Stimulated activated memory B cell treated with anti-CD40 and anti-IgM and Interleukin-4, amounts not matched to agents 10 μg/mL and 1 μg/mL and 100 μg/mL, for 72 hours (primary cell): ENCODE measurements at regions not wholly inside any gene's neighbourhood (a gene's known extent, or its start where the extent isn't known, plus 50 kb on each side); places are given as distances from the start of the nearest gene placed in this dataset.
"Not testable (repeated sequence)": the region's sequence is repeated elsewhere in the genome, so short reads cannot be mapped to it uniquely, and the experiment has no call there.

Experiments
- ATAC-seq: fragments of 150-1000 bp; cut with Tn5 transposase; 2 replicates; pipeline ENCODE4 v1.10.0; 2021
- H3K27ac Mint-ChIP-seq: one replicate; pipeline ENCODE4 v1.8.0; 2022; ENCODE audit warnings: mild to moderate bottlenecking, mixed read lengths
- H3K27me3 Mint-ChIP-seq: one replicate; pipeline ENCODE4 v1.8.0; 2022; ENCODE audit warnings: mixed read lengths
- H3K36me3 Mint-ChIP-seq: one replicate; pipeline ENCODE4 v1.8.0; 2022; ENCODE audit warnings: mixed read lengths
- H3K4me1 Mint-ChIP-seq: one replicate; pipeline ENCODE4 v1.8.0; 2022; ENCODE audit warnings: mixed read lengths
- H3K4me3 Mint-ChIP-seq: one replicate; pipeline ENCODE4 v1.8.0; 2022; ENCODE audit warnings: mild to moderate bottlenecking, moderate library complexity, mixed read lengths
- H3K9me3 Mint-ChIP-seq: one replicate; pipeline ENCODE4 v1.8.0; 2022; ENCODE audit warnings: mixed read lengths

DNA sequence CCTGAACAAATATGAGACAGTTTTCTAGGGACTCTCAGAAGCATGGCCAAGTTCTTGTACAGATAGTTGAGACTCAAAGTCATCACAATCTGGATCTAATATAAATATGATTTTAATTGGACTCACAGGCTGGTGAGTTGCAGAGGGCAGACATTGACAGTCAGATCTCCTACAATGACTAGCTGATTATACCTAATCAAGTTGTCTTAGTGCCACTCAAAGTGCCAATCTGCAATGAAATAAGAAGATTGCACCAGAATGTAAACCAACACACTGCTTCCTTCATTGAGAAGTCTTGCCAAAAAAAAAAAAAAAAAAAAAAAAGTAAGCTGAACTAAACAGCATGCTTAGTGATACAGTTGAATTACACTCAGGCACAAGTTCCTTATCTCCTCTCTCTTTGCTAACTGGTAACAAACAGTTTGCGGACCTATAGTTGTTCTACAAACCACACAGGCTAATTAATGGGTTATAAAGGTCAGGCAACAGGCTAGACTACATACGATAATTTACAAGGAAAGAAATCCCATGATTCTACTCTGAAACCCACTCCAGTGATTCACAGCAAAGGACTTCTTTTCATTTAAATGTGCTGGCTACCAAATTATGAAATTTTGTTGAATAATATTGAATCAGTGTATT, 107.3 kb upstream of the NIPBL start:
- Mint-ChIP-seq H3K9me3 (peaks cover 3% of the 10 kb centered on the region), H3K4me3 (no peak overlapping the region), H3K27ac (no peak overlapping the region), H3K27me3 (peaks cover 14% of the 10 kb centered on the region), H3K4me1 (no peaks in the 10 kb centered on the region), H3K36me3 (no peaks in the 10 kb centered on the region)
- ATAC-seq = no peak

DNA sequence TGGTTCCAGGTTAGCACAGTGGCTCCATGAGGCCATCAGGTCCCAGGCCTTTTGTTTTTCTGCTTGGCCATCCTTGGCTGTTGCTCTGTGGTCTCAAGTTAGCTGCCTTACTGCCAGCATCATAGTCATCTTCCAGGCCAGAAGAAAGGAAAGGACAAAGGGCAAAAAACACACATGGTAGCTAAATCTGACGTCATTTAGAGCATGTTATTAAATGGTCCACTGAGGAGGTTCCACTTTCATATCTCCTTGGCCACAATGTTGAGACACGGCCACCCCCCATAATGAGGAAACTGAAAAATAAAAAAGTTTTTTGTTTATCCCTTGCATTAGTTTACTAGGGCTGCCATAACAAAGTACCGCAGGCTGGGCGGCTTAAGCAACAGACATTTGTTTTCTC, 106.4 kb upstream of the NIPBL start:
- H3K36me3 Mint-ChIP-seq = no peaks in the 10 kb centered on the region
- peaks cover 14% of the 10 kb centered on the region for H3K27me3 Mint-ChIP-seq
- H3K9me3 Mint-ChIP-seq = peaks cover 3% of the 10 kb centered on the region
- no peak overlapping the region for H3K4me3 Mint-ChIP-seq
- no peaks in the 10 kb centered on the region for H3K4me1 Mint-ChIP-seq
- H3K27ac Mint-ChIP-seq = no peak overlapping the region
- ATAC-seq = no peak

GRCh38 chr5:36772276-36773140, 104.1 kb upstream of the NIPBL start:
- Mint-ChIP-seq H3K36me3 (no peaks in the 10 kb centered on the region), H3K4me1 (no peaks in the 10 kb centered on the region), H3K9me3 (no peaks in the 10 kb centered on the region), H3K27me3 (no peaks in the 10 kb centered on the region), H3K4me3 (no peak overlapping the region), H3K27ac (no peak overlapping the region)
- no peak for ATAC-seq

- Mint-ChIP-seq H3K27me3 (peaks cover 14% of the 10 kb centered on the region), H3K27ac (no peak overlapping the region), H3K9me3 (peaks cover 3% of the 10 kb centered on the region), H3K36me3 (no peaks in the 10 kb centered on the region), H3K4me3 (no peak overlapping the region), H3K4me1 (no peaks in the 10 kb centered on the region)
- no peak for ATAC-seq
Measured at GRCh38 chr5:36777105-36777757, 99.3 kb upstream of the NIPBL start.

GRCh38 chr5:36778336-36778735, 98.2 kb upstream of the NIPBL start:
- H3K27me3 Mint-ChIP-seq = peaks cover 14% of the 10 kb centered on the region

GRCh38 chr5:36782612-36783011, 94.0 kb upstream of the NIPBL start:
- H3K36me3 Mint-ChIP-seq, H3K9me3 Mint-ChIP-seq, ATAC-seq, H3K27ac Mint-ChIP-seq, H3K4me1 Mint-ChIP-seq, H3K4me3 Mint-ChIP-seq: not testable (repeated sequence)
- H3K27me3 Mint-ChIP-seq = peaks cover 14% of the 10 kb centered on the region

More at GRCh38 chr5:36778336-36778735, 98.2 kb upstream of the NIPBL start:
- no peak overlapping the region for H3K27ac Mint-ChIP-seq
- H3K4me1 Mint-ChIP-seq = no peaks in the 10 kb centered on the region
- peaks cover 3% of the 10 kb centered on the region for H3K9me3 Mint-ChIP-seq
- no peak for ATAC-seq
- H3K4me3 Mint-ChIP-seq = no peak overlapping the region
- no peaks in the 10 kb centered on the region for H3K36me3 Mint-ChIP-seq

DNA sequence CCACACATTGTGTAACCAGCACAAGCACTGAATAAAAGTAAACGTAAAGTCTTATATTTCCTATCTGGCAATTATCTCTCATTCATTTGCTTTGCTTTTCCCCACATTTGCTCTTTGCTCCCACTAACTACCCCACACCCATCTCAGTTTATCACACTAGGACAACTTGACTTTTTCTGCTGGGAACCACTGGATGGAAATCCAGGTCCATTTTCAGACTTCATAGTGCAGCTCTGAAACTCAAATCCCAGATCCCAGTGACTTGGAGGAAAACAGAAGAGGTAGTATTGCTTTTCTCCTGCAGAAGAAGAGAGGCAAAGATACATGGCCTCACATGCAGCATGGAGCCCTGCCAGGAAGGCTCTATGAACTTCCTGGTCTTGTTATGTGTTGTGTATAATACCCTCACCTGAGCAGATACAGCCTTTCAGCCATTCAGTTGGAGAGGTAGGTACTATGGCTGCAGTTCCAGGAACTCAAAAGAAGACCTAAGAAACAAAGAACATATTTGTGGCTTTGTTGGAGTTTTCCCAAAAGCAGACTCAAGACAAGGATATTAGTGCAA, 90.0 kb upstream of the NIPBL start:
- no peaks in the 10 kb centered on the region for H3K36me3 Mint-ChIP-seq
- H3K4me1 Mint-ChIP-seq = no peaks in the 10 kb centered on the region
- no peaks in the 10 kb centered on the region for H3K27me3 Mint-ChIP-seq
- H3K9me3 Mint-ChIP-seq = no peaks in the 10 kb centered on the region
- no peak for ATAC-seq
- H3K27ac Mint-ChIP-seq = no peak overlapping the region
- H3K4me3 Mint-ChIP-seq = no peak overlapping the region

- H3K4me3 Mint-ChIP-seq = no peak overlapping the region
- no peak overlapping the region for H3K27ac Mint-ChIP-seq
- no peaks in the 10 kb centered on the region for H3K9me3 Mint-ChIP-seq
- no peak for ATAC-seq
- no peaks in the 10 kb centered on the region for H3K36me3 Mint-ChIP-seq
- no peaks in the 10 kb centered on the region for H3K4me1 Mint-ChIP-seq
- no peaks in the 10 kb centered on the region for H3K27me3 Mint-ChIP-seq
Measured at GRCh38 chr5:36787365-36788093, 89.0 kb upstream of the NIPBL start.

DNA sequence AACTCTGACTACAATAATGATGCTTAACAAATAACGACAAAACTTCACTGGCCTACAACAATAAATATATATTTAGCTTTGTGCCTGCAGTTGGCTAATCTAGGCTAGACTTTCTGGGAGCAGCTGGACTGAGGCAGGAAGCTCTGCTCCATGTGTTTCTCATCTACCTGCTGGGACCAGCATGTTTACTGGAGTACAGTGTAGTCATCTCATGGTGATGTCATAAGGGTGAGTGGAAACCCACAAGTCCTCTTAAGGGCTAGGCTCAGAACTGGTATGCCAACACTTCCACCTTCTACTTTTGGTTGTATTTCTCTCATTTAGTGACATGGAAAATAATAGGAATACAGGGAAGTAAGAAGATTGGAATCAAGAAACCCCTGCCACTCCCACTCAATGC, 85.7 kb upstream of the NIPBL start:
- Mint-ChIP-seq H3K4me1 (no peaks in the 10 kb centered on the region), H3K27me3 (no peaks in the 10 kb centered on the region), H3K9me3 (no peaks in the 10 kb centered on the region), H3K36me3 (no peaks in the 10 kb centered on the region), H3K27ac (no peak overlapping the region), H3K4me3 (no peak overlapping the region)
- ATAC-seq = no peak

DNA sequence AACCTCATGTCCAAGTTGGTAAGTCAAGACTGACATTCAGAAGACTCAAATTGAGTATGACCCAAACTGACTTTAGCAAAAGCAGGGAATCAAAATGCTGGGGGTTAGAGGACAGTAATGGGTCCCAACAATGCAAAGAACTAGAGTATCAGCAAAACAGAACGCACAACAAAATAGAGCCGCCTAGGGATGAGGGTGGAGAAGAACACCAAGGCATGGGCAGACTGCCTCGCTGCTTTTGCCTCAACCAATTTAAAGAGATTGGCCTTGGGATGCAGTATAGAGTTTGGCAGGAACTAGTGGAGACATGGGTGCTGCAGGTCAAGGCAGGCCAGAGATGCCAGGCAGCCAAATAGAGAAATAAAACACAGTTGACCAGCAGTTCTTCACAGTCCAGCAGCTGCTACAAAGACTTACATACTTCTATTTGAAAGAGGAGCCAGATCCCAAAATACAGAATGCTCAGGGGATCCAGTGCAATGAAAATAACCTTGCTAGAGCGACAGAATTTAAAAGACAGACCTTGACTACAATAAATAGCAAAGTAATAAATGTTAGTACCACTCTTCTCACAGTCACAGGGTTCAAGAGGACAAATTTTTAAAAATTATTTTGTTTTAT, 83.9 kb upstream of the NIPBL start:
- H3K27ac Mint-ChIP-seq = no peak overlapping the region
- no peak overlapping the region for H3K4me3 Mint-ChIP-seq
- H3K9me3 Mint-ChIP-seq = no peaks in the 10 kb centered on the region
- no peaks in the 10 kb centered on the region for H3K36me3 Mint-ChIP-seq
- peaks cover 6% of the 10 kb centered on the region for H3K27me3 Mint-ChIP-seq
- no peaks in the 10 kb centered on the region for H3K4me1 Mint-ChIP-seq
- ATAC-seq = no peak

DNA sequence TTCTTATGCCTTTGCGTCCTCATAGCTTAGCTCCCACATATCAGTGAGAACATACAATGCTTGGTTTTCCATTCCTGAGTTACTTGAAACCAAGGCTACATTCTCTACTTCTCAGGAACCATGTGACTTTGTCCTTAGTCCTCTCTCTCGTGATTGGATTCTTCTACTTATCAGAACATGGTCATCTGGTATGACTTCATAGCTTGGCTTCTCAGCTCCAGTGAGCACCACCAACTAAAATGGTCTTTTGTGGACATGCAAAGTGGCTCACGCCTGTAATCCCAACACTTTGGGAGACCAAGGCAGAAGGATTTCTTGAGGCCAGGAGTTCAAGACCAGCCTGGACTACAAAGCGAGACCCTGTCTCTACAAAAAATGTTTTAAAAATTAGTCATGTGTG, 81.2 kb upstream of the NIPBL start:
- Mint-ChIP-seq H3K36me3 (no peaks in the 10 kb centered on the region), H3K27me3 (peaks cover 14% of the 10 kb centered on the region), H3K27ac (no peak overlapping the region), H3K4me1 (no peaks in the 10 kb centered on the region), H3K4me3 (no peak overlapping the region), H3K9me3 (no peaks in the 10 kb centered on the region)
- no peak for ATAC-seq

- ATAC-seq = no peak
- no peaks in the 10 kb centered on the region for H3K4me1 Mint-ChIP-seq
- H3K36me3 Mint-ChIP-seq = no peaks in the 10 kb centered on the region
- H3K27ac Mint-ChIP-seq = no peak overlapping the region
- no peaks in the 10 kb centered on the region for H3K9me3 Mint-ChIP-seq
- H3K27me3 Mint-ChIP-seq = peaks cover 19% of the 10 kb centered on the region
- H3K4me3 Mint-ChIP-seq = no peak overlapping the region
Measured at GRCh38 chr5:36796155-36796554, 80.4 kb upstream of the NIPBL start.

DNA sequence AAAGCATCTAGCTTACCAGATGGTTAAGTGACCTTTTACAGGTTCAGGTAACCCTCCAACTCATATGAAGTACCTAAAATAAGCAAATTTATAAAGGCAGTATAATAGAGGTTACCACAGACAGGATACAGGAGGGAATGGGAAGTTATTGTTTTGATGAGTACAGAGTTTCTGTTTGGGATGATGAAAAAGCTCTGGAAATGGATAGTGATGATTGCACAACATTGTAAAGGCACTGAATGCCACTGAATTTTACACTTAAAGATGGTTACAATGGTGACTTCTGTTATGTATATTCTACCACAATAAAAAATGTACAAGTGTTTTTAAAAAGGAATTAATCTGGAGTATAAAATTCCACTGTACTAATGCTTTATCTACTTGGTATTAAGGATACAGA, 75.0 kb upstream of the NIPBL start:
- Mint-ChIP-seq H3K4me3 (no peak overlapping the region), H3K4me1 (no peaks in the 10 kb centered on the region), H3K36me3 (no peaks in the 10 kb centered on the region), H3K27ac (no peak overlapping the region), H3K9me3 (no peaks in the 10 kb centered on the region), H3K27me3 (peaks cover 19% of the 10 kb centered on the region)
- ATAC-seq = no peak

DNA sequence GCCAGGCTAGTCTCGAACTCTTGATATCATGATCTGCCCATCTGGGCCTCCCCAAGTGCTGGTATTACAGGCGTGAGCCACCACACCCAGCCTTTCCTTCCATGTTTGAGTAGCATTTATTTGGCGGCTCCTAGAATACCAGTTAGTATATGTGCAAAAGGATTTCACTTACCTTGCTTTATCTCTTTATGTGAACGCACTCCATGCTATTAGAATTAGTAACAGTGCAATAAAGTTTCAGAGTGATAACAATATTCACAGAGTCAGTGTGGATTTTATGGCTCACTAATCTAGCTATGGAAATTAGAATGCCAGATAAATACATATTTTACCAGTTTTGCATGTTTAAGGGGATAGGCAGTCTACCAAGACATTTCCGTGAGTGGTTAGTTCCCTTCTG, 74.4 kb upstream of the NIPBL start:
- Mint-ChIP-seq H3K27me3 (peaks cover 18% of the 10 kb centered on the region), H3K27ac (no peak overlapping the region), H3K4me3 (no peak overlapping the region), H3K4me1 (no peaks in the 10 kb centered on the region), H3K9me3 (no peaks in the 10 kb centered on the region), H3K36me3 (no peaks in the 10 kb centered on the region)
- no peak for ATAC-seq

- H3K4me1 Mint-ChIP-seq, ATAC-seq, H3K27me3 Mint-ChIP-seq, H3K4me3 Mint-ChIP-seq, H3K27ac Mint-ChIP-seq, H3K36me3 Mint-ChIP-seq, H3K9me3 Mint-ChIP-seq: not testable (repeated sequence)
Measured at GRCh38 chr5:36813249-36813648, 63.3 kb upstream of the NIPBL start.
